ENCODE measurements at regions not wholly inside any gene's neighbourhood (a gene's known extent, or its start where the extent isn't known, plus 50 kb on each side); places are given as distances from the start of the nearest gene placed in this dataset.

- Histone ChIP-seq H3K36me3 (ENCODE audit: control insufficient read depth, insufficient read depth, low read length) (no peaks in the 10 kb centered on the region), H3K9me3 (ENCODE audit: control insufficient read depth, low read length) (no peaks in the 10 kb centered on the region), H3K27ac (ENCODE audit: low read depth, low read length, severe bottlenecking) (no peak overlapping the region), H3K4me3 (ENCODE audit: extremely low read depth, insufficient read depth, low read length, poor library complexity, severe bottlenecking) (no peak overlapping the region), H3K4me1 (ENCODE audit: control insufficient read depth, insufficient read depth, low read length, poor library complexity, severe bottlenecking) (no peaks in the 10 kb centered on the region)
- 81 to 90% methylated on average over 5 of the region's 5 CpGs for WGBS, 2 experiments (ENCODE audit: insufficient coverage in 2 of 2)
Measured at GRCh38 chr4:166519774-166520173, 646.7 kb downstream of the TLL1 start.

- Histone ChIP-seq H3K27ac (ENCODE audit: low read depth, low read length, severe bottlenecking) (no peak overlapping the region), H3K9me3 (ENCODE audit: control insufficient read depth, low read length) (no peaks in the 10 kb centered on the region), H3K4me3 (ENCODE audit: extremely low read depth, insufficient read depth, low read length, poor library complexity, severe bottlenecking) (no peak overlapping the region), H3K4me1 (ENCODE audit: control insufficient read depth, insufficient read depth, low read length, poor library complexity, severe bottlenecking) (no peaks in the 10 kb centered on the region), H3K36me3 (ENCODE audit: control insufficient read depth, insufficient read depth, low read length) (no peaks in the 10 kb centered on the region)
- WGBS, 2 experiments (ENCODE audit: insufficient coverage in 2 of 2), result 83 to 86% methylated on average over 1 to 2 of the region's 3 CpGs
Measured at GRCh38 chr4:166527500-166527899, 654.5 kb downstream of the TLL1 start.

- H3K27ac ChIP-seq (ENCODE audit: low read depth, low read length, severe bottlenecking), result no peak overlapping the region
- H3K4me3 ChIP-seq (ENCODE audit: extremely low read depth, insufficient read depth, low read length, poor library complexity, severe bottlenecking), result no peak overlapping the region
- H3K9me3 ChIP-seq (ENCODE audit: control insufficient read depth, low read length), result no peaks in the 10 kb centered on the region
- H3K36me3 ChIP-seq (ENCODE audit: control insufficient read depth, insufficient read depth, low read length), result no peaks in the 10 kb centered on the region
- no peaks in the 10 kb centered on the region for H3K4me1 ChIP-seq (ENCODE audit: control insufficient read depth, insufficient read depth, low read length, poor library complexity, severe bottlenecking)
- WGBS, 2 experiments (ENCODE audit: insufficient coverage in 2 of 2), result 90 to 94% methylated on average over 2 to 3 of the region's 3 CpGs
Measured at GRCh38 chr4:166531703-166532102, 658.7 kb downstream of the TLL1 start.

GRCh38 chr4:166535865-166536264 lies 662.8 kb downstream of the TLL1 start:
- no peaks in the 10 kb centered on the region for H3K9me3 ChIP-seq (ENCODE audit: control insufficient read depth, low read length)
- H3K27ac ChIP-seq (ENCODE audit: low read depth, low read length, severe bottlenecking), result no peak overlapping the region
- WGBS, 2 experiments (ENCODE audit: insufficient coverage in 2 of 2), result 91 to 98% methylated on average over 3 to 6 of the region's 7 CpGs
- H3K4me3 ChIP-seq (ENCODE audit: extremely low read depth, insufficient read depth, low read length, poor library complexity, severe bottlenecking), result no peak overlapping the region
- H3K36me3 ChIP-seq (ENCODE audit: control insufficient read depth, insufficient read depth, low read length), result no peaks in the 10 kb centered on the region
- H3K4me1 ChIP-seq (ENCODE audit: control insufficient read depth, insufficient read depth, low read length, poor library complexity, severe bottlenecking), result peaks cover 15% of the 10 kb centered on the region

- Histone ChIP-seq H3K4me3 (ENCODE audit: extremely low read depth, insufficient read depth, low read length, poor library complexity, severe bottlenecking) (no peak overlapping the region), H3K4me1 (ENCODE audit: control insufficient read depth, insufficient read depth, low read length, poor library complexity, severe bottlenecking) (peaks cover 15% of the 10 kb centered on the region), H3K36me3 (ENCODE audit: control insufficient read depth, insufficient read depth, low read length) (no peaks in the 10 kb centered on the region), H3K9me3 (ENCODE audit: control insufficient read depth, low read length) (no peaks in the 10 kb centered on the region), H3K27ac (ENCODE audit: low read depth, low read length, severe bottlenecking) (peak overlapping the region; percentile 10)
- WGBS, 2 experiments (ENCODE audit: insufficient coverage in 2 of 2), result 67 to 82% methylated on average over 1 of the region's 2 CpGs
Measured at GRCh38 chr4:166538491-166539005, 665.5 kb downstream of the TLL1 start.

- H3K27ac ChIP-seq (ENCODE audit: low read depth, low read length, severe bottlenecking), result no peak overlapping the region
- no peaks in the 10 kb centered on the region for H3K9me3 ChIP-seq (ENCODE audit: control insufficient read depth, low read length)
- H3K4me3 ChIP-seq (ENCODE audit: extremely low read depth, insufficient read depth, low read length, poor library complexity, severe bottlenecking), result no peak overlapping the region
- H3K36me3 ChIP-seq (ENCODE audit: control insufficient read depth, insufficient read depth, low read length), result no peaks in the 10 kb centered on the region
- H3K4me1 ChIP-seq (ENCODE audit: control insufficient read depth, insufficient read depth, low read length, poor library complexity, severe bottlenecking), result no peaks in the 10 kb centered on the region
- 93 to 100% methylated on average over 2 to 6 of the region's 6 CpGs for WGBS, 2 experiments (ENCODE audit: insufficient coverage in 2 of 2)
Measured at GRCh38 chr4:166546009-166546408, 673.0 kb downstream of the TLL1 start.

- no peaks in the 10 kb centered on the region for H3K36me3 ChIP-seq (ENCODE audit: control insufficient read depth, insufficient read depth, low read length)
- WGBS, 2 experiments (ENCODE audit: insufficient coverage in 2 of 2), result 100% methylated on average over 1 of the region's 2 CpGs; no CpG with 5 or more reads in 1 of the 2 experiments
- no peaks in the 10 kb centered on the region for H3K4me1 ChIP-seq (ENCODE audit: control insufficient read depth, insufficient read depth, low read length, poor library complexity, severe bottlenecking)
- no peak overlapping the region for H3K4me3 ChIP-seq (ENCODE audit: extremely low read depth, insufficient read depth, low read length, poor library complexity, severe bottlenecking)
- H3K27ac ChIP-seq (ENCODE audit: low read depth, low read length, severe bottlenecking), result no peak overlapping the region
- no peaks in the 10 kb centered on the region for H3K9me3 ChIP-seq (ENCODE audit: control insufficient read depth, low read length)
Measured at GRCh38 chr4:166577639-166578038, 656.7 kb downstream of the SPOCK3 start.

- 69 to 75% methylated on average over 2 to 3 of the region's 3 CpGs for WGBS, 2 experiments (ENCODE audit: insufficient coverage in 2 of 2)
- no peaks in the 10 kb centered on the region for H3K36me3 ChIP-seq (ENCODE audit: control insufficient read depth, insufficient read depth, low read length)
- no peaks in the 10 kb centered on the region for H3K4me1 ChIP-seq (ENCODE audit: control insufficient read depth, insufficient read depth, low read length, poor library complexity, severe bottlenecking)
- no peak overlapping the region for H3K27ac ChIP-seq (ENCODE audit: low read depth, low read length, severe bottlenecking)
- H3K9me3 ChIP-seq (ENCODE audit: control insufficient read depth, low read length), result no peaks in the 10 kb centered on the region
- no peak overlapping the region for H3K4me3 ChIP-seq (ENCODE audit: extremely low read depth, insufficient read depth, low read length, poor library complexity, severe bottlenecking)
Measured at GRCh38 chr4:166585491-166585890, 648.8 kb downstream of the SPOCK3 start.

GRCh38 chr4:166594326-166594946 lies 639.9 kb downstream of the SPOCK3 start:
- WGBS, 2 experiments (ENCODE audit: insufficient coverage in 2 of 2), result no CpG with 5 or more reads among the region's 1 CpG
- Histone ChIP-seq H3K27ac (ENCODE audit: low read depth, low read length, severe bottlenecking) (no peak overlapping the region), H3K9me3 (ENCODE audit: control insufficient read depth, low read length) (no peaks in the 10 kb centered on the region), H3K36me3 (ENCODE audit: control insufficient read depth, insufficient read depth, low read length) (no peaks in the 10 kb centered on the region), H3K4me3 (ENCODE audit: extremely low read depth, insufficient read depth, low read length, poor library complexity, severe bottlenecking) (no peak overlapping the region), H3K4me1 (ENCODE audit: control insufficient read depth, insufficient read depth, low read length, poor library complexity, severe bottlenecking) (no peaks in the 10 kb centered on the region)

- H3K9me3 ChIP-seq (ENCODE audit: control insufficient read depth, low read length), result no peaks in the 10 kb centered on the region
- H3K4me1 ChIP-seq (ENCODE audit: control insufficient read depth, insufficient read depth, low read length, poor library complexity, severe bottlenecking), result no peaks in the 10 kb centered on the region
- H3K36me3 ChIP-seq (ENCODE audit: control insufficient read depth, insufficient read depth, low read length), result no peaks in the 10 kb centered on the region
- H3K4me3 ChIP-seq (ENCODE audit: extremely low read depth, insufficient read depth, low read length, poor library complexity, severe bottlenecking), result no peak overlapping the region
- WGBS, 2 experiments (ENCODE audit: insufficient coverage in 2 of 2), result no CpG with 5 or more reads among the region's 1 CpG
- H3K27ac ChIP-seq (ENCODE audit: low read depth, low read length, severe bottlenecking), result no peak overlapping the region
Measured at GRCh38 chr4:166600264-166600663, 634.0 kb downstream of the SPOCK3 start.

GRCh38 chr4:166602068-166602467 lies 632.2 kb downstream of the SPOCK3 start:
- Histone ChIP-seq H3K4me1 (ENCODE audit: control insufficient read depth, insufficient read depth, low read length, poor library complexity, severe bottlenecking) (no peaks in the 10 kb centered on the region), H3K36me3 (ENCODE audit: control insufficient read depth, insufficient read depth, low read length) (no peaks in the 10 kb centered on the region), H3K9me3 (ENCODE audit: control insufficient read depth, low read length) (no peaks in the 10 kb centered on the region), H3K4me3 (ENCODE audit: extremely low read depth, insufficient read depth, low read length, poor library complexity, severe bottlenecking) (no peak overlapping the region), H3K27ac (ENCODE audit: low read depth, low read length, severe bottlenecking) (no peak overlapping the region)
- WGBS, 2 experiments (ENCODE audit: insufficient coverage in 2 of 2), result 95% methylated on average over 6 to 7 of the region's 8 CpGs

Measured in mesodermal cell (in vitro differentiated cells).